GM20431 (cell line): ENCODE measurements at regions not wholly inside any gene's neighbourhood (a gene's known extent, or its start where the extent isn't known, plus 50 kb on each side); places are given as distances from the start of the nearest gene placed in this dataset.
"Not testable (repeated sequence)": the region's sequence is repeated elsewhere in the genome, so short reads cannot be mapped to it uniquely, and the experiment has no call there.

ENCODE experiments used
- in situ Hi-C: fragments of 300-500 bp; cut with MseI, MboI; formaldehyde crosslinking; loops from one replicate; pipeline ENCODE4 v1.15.0; 2020; ENCODE audit warnings: low sequenced_read_pairs; ENCODE audit not compliant: unreplicated experiment

DNA sequence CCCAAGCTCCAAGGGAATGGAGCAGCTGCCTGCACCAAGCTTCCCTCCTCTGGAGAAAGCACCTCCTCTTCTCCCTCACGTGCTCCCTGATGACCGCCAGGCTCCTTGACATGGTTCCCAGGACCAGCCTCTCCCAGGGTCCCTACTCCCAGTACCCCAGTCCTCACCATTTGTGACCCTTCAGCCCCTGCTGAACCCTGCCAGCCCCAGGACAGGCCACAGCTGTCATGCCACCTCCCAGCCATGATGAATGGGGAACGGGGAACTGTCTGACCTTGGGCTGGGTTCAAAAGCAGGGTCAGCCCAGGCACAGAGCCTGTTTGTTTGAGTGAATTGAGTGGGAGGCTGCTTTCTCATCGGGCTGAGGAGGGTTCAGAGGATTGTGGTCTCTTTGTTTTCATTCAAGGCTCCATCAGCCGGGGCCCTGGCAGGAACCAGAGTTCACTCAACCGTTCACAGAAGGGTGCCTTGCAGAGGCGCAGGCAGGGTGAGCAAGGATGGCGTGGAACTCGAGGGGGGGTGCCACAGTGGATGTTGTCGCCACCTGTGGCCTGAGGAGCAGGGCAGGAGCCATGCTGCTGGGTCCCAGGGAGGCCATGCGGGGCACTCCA lies 344.5 kb upstream of the SFSWAP start:
- in situ Hi-C loops: no loop called here

GRCh38 chr12:131367067-131367982 lies 343.6 kb upstream of the SFSWAP start:
- in situ Hi-C loops: not testable (repeated sequence)

GRCh38 chr12:131367983-131368667 lies 342.8 kb upstream of the SFSWAP start:
- in situ Hi-C loops: no loop called here

DNA sequence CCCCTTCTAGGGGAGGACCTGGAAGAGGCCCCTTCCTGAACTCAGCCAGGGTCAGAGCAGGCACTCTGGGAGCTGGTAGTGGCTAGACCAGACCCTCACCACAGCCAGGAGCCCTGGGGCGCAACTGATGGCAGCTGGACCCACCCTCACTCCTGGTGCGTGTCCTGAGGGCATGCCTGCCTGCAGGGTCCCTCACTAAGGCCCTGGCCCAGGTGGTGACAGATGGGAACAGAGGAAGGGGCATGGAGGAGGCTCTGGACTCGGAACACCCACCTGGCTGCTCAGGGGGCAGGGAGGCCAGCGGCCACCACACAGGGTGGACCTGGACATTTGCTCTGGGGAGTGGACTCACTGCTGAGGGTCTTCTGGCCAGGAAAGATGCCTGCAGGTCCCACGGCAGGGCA lies 342.2 kb upstream of the SFSWAP start:
- in situ Hi-C loops: no loop called here

- in situ Hi-C loops: no loop called here
These were observed 341.6 kb upstream of the SFSWAP start for GRCh38 chr12:131369094-131369845.

DNA sequence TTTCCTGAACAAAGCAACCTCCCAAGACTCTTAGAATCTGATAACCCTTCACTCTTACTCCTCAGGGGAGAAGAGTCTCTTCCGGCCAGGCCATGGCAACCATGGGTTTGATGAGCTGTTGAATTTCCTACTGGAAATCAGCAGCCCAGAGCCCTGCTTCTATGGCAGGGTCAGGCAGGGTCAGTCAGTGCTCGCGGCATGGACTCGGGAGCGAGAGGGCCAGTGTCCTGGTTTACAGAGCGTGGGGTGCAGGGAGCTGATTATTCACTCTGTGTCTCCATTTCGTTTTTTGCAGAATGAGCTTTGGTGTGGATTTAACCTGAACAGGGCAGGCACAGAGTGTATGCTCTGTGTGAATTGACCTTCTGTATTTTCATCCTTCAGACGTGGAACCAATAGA lies 340.6 kb upstream of the SFSWAP start:
- in situ Hi-C loops: no loop called here

DNA sequence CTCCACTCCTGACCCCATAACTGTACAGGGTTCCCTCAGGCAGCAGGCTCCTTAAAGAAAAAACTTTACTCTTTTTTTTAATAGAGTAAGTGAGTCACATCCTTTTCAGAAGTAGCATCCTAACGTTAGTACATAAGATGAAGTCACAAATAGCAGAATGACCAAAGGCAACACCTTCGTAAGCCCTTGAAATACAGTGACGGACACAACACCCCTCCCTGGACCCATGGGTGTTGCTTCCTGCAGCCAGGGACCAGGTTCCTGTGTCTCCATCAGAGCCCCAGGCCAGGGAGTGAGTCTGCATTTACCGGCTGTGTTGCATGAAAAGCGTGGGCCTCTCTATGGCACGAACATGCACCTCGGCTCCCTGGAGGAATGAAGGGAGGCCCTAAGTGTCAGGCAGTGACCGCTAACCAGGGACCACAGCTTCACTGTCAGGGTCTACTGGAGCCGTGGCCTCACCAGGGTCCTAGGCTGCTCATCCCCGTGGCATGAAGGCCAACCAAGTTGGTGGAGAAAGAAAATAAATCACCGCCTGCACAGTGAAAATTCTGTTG lies 340.0 kb upstream of the SFSWAP start:
- in situ Hi-C loops: no loop called here

DNA sequence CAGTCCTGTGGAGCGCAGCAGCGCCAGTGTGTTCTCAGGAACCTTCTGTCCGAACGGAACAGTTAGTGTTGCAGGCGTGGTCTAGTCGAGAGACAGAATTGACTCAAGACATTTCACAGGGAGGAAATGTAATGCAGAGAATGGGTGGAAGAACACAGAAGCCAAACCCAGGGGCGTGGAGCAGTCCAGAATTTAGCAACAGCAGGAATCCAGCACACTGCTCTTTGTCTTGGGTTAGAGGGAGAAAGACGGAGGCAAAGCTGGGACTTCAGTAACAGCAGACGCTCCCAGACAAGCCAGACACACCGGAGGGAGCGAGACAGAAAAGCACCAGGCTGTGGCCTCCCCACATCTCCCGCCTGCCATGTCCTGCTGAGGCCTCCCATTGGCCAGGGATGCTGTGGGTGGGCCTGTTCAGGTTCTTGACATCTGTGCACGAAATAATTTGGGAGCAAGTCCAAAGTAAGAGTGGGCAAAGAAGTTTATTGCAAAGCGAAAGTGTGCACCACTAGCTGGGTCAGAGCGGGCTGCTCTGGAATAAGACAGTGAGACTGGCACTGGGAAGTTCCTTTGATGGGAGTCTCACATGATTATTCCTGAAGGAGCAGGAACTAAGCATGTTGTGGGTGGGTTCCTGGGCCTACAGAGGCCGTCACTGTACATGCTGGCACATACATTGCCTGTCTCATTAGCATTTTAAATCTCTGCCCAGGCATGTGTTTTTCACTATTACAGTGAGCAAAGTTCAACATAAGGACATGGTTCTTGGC lies 339.3 kb upstream of the SFSWAP start:
- in situ Hi-C loops: no loop called here

DNA sequence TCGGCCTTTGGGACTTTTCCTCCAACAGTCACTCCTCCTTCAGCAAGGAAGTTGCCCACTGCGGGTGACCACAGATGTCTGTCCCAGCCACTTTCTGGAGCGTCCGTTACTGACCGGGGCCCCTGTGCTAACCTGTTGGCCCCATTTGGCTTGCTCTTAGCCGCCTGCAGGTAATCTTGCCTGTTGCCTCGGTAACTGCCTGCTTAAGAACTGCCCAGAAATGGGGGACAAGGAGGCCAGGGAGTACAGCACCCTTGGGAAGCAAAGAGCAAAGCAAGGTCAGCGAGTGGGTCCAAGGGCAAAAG lies 338.8 kb upstream of the SFSWAP start:
- in situ Hi-C loops: no loop called here

- in situ Hi-C loops: no loop called here
These were observed 338.1 kb upstream of the SFSWAP start for GRCh38 chr12:131372706-131373195.

GRCh38 chr12:131375261-131375971 lies 335.5 kb upstream of the SFSWAP start:
- in situ Hi-C loops: no loop called here

DNA sequence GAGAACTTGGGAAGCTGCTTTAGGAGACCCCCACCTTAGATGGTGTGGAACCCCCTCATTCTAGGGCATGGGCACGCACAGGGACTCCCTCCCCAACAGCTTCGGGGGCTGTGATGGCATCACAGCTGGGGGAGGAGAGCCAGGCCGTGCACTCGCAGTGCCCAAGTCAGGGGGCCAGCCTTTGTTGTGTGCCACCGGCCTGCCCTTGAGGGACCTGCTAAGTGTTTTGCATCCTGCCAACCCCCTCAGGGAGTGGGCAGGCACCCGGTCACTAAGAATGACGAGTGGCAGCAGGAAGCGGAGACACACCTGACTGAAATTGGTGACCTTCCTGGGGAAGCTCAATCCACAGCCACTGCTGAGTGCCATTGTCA lies 334.9 kb upstream of the SFSWAP start:
- in situ Hi-C loops: no loop called here

DNA sequence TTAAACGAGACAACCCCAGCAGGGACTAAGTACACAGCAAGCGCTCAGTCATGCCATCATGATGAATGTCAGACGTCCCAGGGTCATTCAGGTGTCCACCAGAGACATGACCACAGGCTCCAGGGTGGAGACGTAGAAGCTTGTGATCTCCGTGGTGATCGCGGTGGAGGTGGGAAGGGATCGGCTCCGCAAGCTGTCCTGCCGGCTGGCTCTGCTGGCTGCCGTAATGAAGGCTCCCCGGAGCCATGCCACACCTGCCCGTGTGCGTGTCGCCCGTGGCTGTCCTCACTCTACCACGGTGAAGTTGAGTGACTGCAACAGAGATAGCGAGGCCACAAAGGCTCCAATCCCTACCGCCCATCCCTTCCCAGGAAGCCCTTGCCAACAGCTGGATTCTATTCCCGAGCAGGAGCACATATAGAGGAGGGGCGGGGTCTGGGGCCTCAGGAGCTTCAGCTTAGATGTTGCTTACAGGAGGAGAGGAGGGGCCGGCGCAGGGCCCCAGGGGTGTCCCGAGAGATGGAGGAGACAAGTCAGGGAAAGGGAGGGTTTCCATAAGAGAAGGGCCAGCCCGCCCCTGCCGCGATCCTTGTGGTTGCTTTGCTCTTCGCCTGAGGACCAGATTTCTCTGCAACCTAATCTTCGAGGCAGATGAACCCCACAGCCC lies 332.6 kb upstream of the SFSWAP start:
- in situ Hi-C loops: no loop called here

- in situ Hi-C loops: no loop called here
These were observed 331.8 kb upstream of the SFSWAP start for GRCh38 chr12:131378861-131379665.

- in situ Hi-C loops: no loop called here
These were observed 331.2 kb upstream of the SFSWAP start for GRCh38 chr12:131379738-131380137.

- in situ Hi-C loops: no loop called here
These were observed 330.5 kb upstream of the SFSWAP start for GRCh38 chr12:131380220-131380964.
